ENCODE measurements at regions not wholly inside any gene's neighbourhood (a gene's known extent, or its start where the extent isn't known, plus 50 kb on each side); places are given as distances from the start of the nearest gene placed in this dataset.
"Not testable (repeated sequence)": the region's sequence is repeated elsewhere in the genome, so short reads cannot be mapped to it uniquely, and the experiment has no call there.

DNA sequence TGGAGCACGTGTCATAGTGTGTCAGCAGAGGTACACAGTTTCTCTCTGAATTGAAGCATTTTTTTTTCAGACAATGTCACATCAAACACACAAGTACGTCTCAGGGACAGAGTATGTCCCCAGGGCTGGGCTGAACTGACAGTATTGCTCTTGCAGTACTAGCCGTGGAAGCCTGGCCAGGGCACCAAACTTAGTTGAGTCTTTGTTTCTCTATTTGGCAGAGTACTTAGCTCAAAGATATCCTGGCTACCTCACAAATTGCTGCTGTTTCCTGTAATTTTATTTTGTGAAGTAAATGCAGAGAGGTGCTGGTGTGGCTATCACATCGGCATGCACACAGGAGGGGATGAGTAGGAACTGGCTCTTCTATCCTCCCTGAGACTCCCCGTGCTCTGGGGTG, 691.6 kb upstream of the HS6ST1 start:
- no peaks in the 10 kb centered on the region for H3K9me3 ChIP-seq (ENCODE audit: low read length)
- H3K36me3 ChIP-seq (ENCODE audit: insufficient read depth, low read length), result no peaks in the 10 kb centered on the region
- no peak overlapping the region for H3K9ac ChIP-seq (ENCODE audit: low read length)
- no peaks in the 10 kb centered on the region for H3K27me3 ChIP-seq (ENCODE audit: control insufficient read depth in 1 of 2, insufficient read depth in 2 of 2, low read length in 2 of 2)
- H3K27ac ChIP-seq (ENCODE audit: low read depth, low read length), result no peak overlapping the region
- no peaks in the 10 kb centered on the region for H3K4me1 ChIP-seq (ENCODE audit: insufficient read depth, low read length)
- H3K4me3 ChIP-seq (ENCODE audit: low read depth in 1 of 2, low read length in 2 of 2), result no peak overlapping the region

- H3K27me3 ChIP-seq (ENCODE audit: control insufficient read depth in 1 of 2, insufficient read depth in 2 of 2, low read length in 2 of 2), result no peaks in the 10 kb centered on the region
- H3K4me3 ChIP-seq (ENCODE audit: low read depth in 1 of 2, low read length in 2 of 2), result no peak overlapping the region
- H3K36me3 ChIP-seq (ENCODE audit: insufficient read depth, low read length), result no peaks in the 10 kb centered on the region
- no peak overlapping the region for H3K9ac ChIP-seq (ENCODE audit: low read length)
- H3K9me3 ChIP-seq (ENCODE audit: low read length), result no peaks in the 10 kb centered on the region
- H3K4me1 ChIP-seq (ENCODE audit: insufficient read depth, low read length), result no peaks in the 10 kb centered on the region
- no peak overlapping the region for H3K27ac ChIP-seq (ENCODE audit: low read depth, low read length)
Measured at GRCh38 chr2:129011466-129012061, 692.9 kb upstream of the HS6ST1 start.

GRCh38 chr2:129014432-129014831, 695.8 kb upstream of the HS6ST1 start:
- no peak overlapping the region for H3K4me3 ChIP-seq (ENCODE audit: low read depth in 1 of 2, low read length in 2 of 2)
- H3K9ac ChIP-seq (ENCODE audit: low read length), result no peak overlapping the region
- H3K27me3 ChIP-seq (ENCODE audit: control insufficient read depth in 1 of 2, insufficient read depth in 2 of 2, low read length in 2 of 2), result no peaks in the 10 kb centered on the region
- H3K9me3 ChIP-seq (ENCODE audit: low read length), result no peaks in the 10 kb centered on the region
- H3K4me1 ChIP-seq (ENCODE audit: insufficient read depth, low read length), result no peaks in the 10 kb centered on the region
- H3K36me3 ChIP-seq (ENCODE audit: insufficient read depth, low read length), result no peaks in the 10 kb centered on the region
- no peak overlapping the region for H3K27ac ChIP-seq (ENCODE audit: low read depth, low read length)

- H3K4me3 ChIP-seq (ENCODE audit: low read depth in 1 of 2, low read length in 2 of 2), result no peak overlapping the region
- H3K27ac ChIP-seq (ENCODE audit: low read depth, low read length), result no peak overlapping the region
- H3K27me3 ChIP-seq (ENCODE audit: control insufficient read depth in 1 of 2, insufficient read depth in 2 of 2, low read length in 2 of 2), result no peaks in the 10 kb centered on the region
- no peaks in the 10 kb centered on the region for H3K4me1 ChIP-seq (ENCODE audit: insufficient read depth, low read length)
- no peak overlapping the region for H3K9ac ChIP-seq (ENCODE audit: low read length)
- no peaks in the 10 kb centered on the region for H3K9me3 ChIP-seq (ENCODE audit: low read length)
- H3K36me3 ChIP-seq (ENCODE audit: insufficient read depth, low read length), result no peaks in the 10 kb centered on the region
Measured at GRCh38 chr2:129015397-129016285, 697.0 kb upstream of the HS6ST1 start.

DNA sequence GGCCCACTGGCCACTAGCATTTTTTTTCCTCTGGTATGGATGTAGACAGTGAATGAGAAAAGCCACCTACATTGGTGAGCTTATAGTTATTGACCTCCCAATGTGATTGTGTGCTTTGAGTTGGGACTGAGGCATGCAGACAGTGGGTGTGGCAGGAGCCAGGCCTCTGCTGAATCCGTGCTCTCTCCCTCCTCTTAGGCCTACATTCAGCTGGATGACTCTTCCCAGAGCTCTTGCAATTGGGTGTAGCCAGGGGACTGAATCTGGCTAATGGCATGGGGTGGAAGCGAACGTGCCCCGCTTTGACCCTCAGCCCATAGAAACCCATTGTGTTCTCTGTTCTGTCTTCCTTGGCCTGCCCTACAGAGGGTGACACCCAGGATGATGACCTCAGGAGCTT, 698.3 kb upstream of the HS6ST1 start:
- H3K9me3 ChIP-seq (ENCODE audit: low read length), result no peaks in the 10 kb centered on the region
- H3K4me3 ChIP-seq (ENCODE audit: low read depth in 1 of 2, low read length in 2 of 2), result no peak overlapping the region
- no peak overlapping the region for H3K27ac ChIP-seq (ENCODE audit: low read depth, low read length)
- no peak overlapping the region for H3K9ac ChIP-seq (ENCODE audit: low read length)
- no peaks in the 10 kb centered on the region for H3K36me3 ChIP-seq (ENCODE audit: insufficient read depth, low read length)
- no peaks in the 10 kb centered on the region for H3K4me1 ChIP-seq (ENCODE audit: insufficient read depth, low read length)
- H3K27me3 ChIP-seq (ENCODE audit: control insufficient read depth in 1 of 2, insufficient read depth in 2 of 2, low read length in 2 of 2), result no peaks in the 10 kb centered on the region

DNA sequence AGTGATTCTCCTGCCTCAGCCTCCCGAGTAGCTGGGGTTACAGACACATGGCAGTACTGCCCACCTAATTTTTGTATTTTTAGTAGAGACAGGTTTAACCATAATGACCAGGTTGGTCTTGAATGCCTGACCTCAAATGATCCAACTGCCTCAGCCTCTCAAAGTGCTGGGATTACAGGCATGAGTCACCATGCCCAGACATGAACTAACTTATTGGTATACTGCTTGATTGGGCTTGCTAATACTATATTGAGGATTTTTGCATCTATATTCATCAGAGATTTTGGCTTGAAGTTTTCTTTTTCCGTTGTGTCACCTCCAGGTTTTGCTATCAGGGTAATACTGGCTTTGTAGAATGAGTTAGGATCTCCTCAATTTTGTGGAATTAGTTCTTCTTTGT, 706.1 kb upstream of the HS6ST1 start:
- Histone ChIP-seq H3K4me1 (ENCODE audit: insufficient read depth, low read length) (no peaks in the 10 kb centered on the region), H3K9ac (ENCODE audit: low read length) (no peak overlapping the region), H3K36me3 (ENCODE audit: insufficient read depth, low read length) (no peaks in the 10 kb centered on the region), H3K4me3 (ENCODE audit: low read depth in 1 of 2, low read length in 2 of 2) (no peak overlapping the region), H3K27ac (ENCODE audit: low read depth, low read length) (no peak overlapping the region), H3K27me3 (ENCODE audit: control insufficient read depth in 1 of 2, insufficient read depth in 2 of 2, low read length in 2 of 2) (no peaks in the 10 kb centered on the region), H3K9me3 (ENCODE audit: low read length) (no peaks in the 10 kb centered on the region)

DNA sequence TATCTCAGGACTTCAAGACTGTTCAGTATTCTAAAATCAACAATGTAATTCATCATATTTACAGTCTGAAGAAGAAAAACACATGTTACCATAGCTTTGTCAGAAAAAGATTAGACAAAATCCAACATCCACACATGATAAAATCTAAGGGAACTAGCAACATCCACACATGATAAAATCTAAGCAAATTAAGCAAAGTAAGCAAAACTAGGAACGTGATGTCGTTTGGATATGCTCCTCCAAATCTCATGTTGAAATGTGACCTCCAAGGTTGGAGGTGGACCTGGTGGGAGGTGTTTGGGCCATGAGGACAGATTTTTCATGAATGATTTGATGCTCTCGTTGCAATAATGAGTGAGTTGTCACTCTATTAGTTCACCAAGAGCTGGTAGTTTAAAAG, 717.3 kb upstream of the HS6ST1 start:
- H3K9me3 ChIP-seq (ENCODE audit: low read length), result no peaks in the 10 kb centered on the region

GRCh38 chr2:129043677-129044076, 725.0 kb upstream of the HS6ST1 start:
- H3K4me1 ChIP-seq (ENCODE audit: insufficient read depth, low read length); H3K9ac ChIP-seq (ENCODE audit: low read length); H3K36me3 ChIP-seq (ENCODE audit: insufficient read depth, low read length); H3K4me3 ChIP-seq (ENCODE audit: low read depth in 1 of 2, low read length in 2 of 2); H3K27me3 ChIP-seq (ENCODE audit: control insufficient read depth in 1 of 2, insufficient read depth in 2 of 2, low read length in 2 of 2); H3K27ac ChIP-seq (ENCODE audit: low read depth, low read length); H3K9me3 ChIP-seq (ENCODE audit: low read length): not testable (repeated sequence)

More for the DNA sequence above, 717.3 kb upstream of the HS6ST1 start:
- no peaks in the 10 kb centered on the region for H3K4me1 ChIP-seq (ENCODE audit: insufficient read depth, low read length)
- no peaks in the 10 kb centered on the region for H3K27me3 ChIP-seq (ENCODE audit: control insufficient read depth in 1 of 2, insufficient read depth in 2 of 2, low read length in 2 of 2)
- no peaks in the 10 kb centered on the region for H3K36me3 ChIP-seq (ENCODE audit: insufficient read depth, low read length)
- H3K4me3 ChIP-seq (ENCODE audit: low read depth in 1 of 2, low read length in 2 of 2), result no peak overlapping the region
- H3K27ac ChIP-seq (ENCODE audit: low read depth, low read length), result no peak overlapping the region
- H3K9ac ChIP-seq (ENCODE audit: low read length), result no peak overlapping the region

- not testable (repeated sequence) for H3K9me3 ChIP-seq (ENCODE audit: low read length); H3K9ac ChIP-seq (ENCODE audit: low read length); H3K36me3 ChIP-seq (ENCODE audit: insufficient read depth, low read length); H3K27ac ChIP-seq (ENCODE audit: low read depth, low read length); H3K27me3 ChIP-seq (ENCODE audit: control insufficient read depth in 1 of 2, insufficient read depth in 2 of 2, low read length in 2 of 2); H3K4me3 ChIP-seq (ENCODE audit: low read depth in 1 of 2, low read length in 2 of 2); H3K4me1 ChIP-seq (ENCODE audit: insufficient read depth, low read length)
Measured at GRCh38 chr2:129046475-129046874, 727.8 kb upstream of the HS6ST1 start.

DNA sequence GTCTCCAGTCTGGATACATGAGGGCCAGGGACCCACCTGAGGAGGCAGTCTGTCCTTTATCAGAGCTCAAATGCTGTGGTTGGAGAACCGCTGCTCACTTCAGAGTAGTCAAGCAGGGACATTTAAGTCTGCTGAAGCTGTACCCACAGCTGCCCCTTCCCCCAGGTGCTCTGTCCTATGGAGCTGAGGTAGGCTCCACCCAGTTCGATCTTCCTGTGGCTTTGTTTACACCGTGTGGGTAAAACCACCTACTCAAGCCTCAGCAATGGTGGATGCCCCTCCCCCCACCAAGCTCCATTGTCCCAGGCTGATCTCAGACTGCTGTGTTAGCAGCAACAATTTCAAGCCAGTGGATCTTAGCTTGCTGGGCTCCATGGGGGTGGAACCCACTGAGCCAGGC, 731.4 kb upstream of the HS6ST1 start:
- H3K4me3 ChIP-seq (ENCODE audit: low read depth in 1 of 2, low read length in 2 of 2), result no peak overlapping the region
- H3K27ac ChIP-seq (ENCODE audit: low read depth, low read length), result no peak overlapping the region
- peaks cover 0 to 4% of the 10 kb centered on the region in 2 donors for H3K27me3 ChIP-seq (ENCODE audit: control insufficient read depth in 1 of 2, insufficient read depth in 2 of 2, low read length in 2 of 2)
- no peak overlapping the region for H3K9ac ChIP-seq (ENCODE audit: low read length)
- no peaks in the 10 kb centered on the region for H3K9me3 ChIP-seq (ENCODE audit: low read length)
- H3K4me1 ChIP-seq (ENCODE audit: insufficient read depth, low read length), result no peaks in the 10 kb centered on the region
- no peaks in the 10 kb centered on the region for H3K36me3 ChIP-seq (ENCODE audit: insufficient read depth, low read length)

DNA sequence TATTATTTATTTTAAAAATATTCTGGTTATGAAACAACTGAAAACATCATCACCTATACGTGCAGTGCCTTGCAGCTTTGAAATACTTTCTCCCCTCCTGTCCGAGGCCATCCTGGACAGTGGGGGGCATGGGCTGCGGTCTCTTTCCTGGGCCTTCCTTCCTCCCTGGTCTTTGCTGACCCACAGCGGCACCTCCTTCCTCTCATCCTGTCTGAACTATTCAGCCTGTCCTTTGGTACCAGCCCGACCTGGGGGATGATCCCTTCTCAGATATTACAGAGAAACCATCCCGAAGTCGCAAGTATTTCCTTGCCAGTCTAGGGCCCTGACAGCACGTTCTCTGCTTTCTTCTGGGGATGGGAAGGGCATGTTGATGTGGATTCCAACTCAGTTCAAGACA, 736.6 kb upstream of the HS6ST1 start:
- Histone ChIP-seq H3K4me3 (ENCODE audit: low read depth in 1 of 2, low read length in 2 of 2) (no peak overlapping the region), H3K9me3 (ENCODE audit: low read length) (no peaks in the 10 kb centered on the region), H3K27ac (ENCODE audit: low read depth, low read length) (no peak overlapping the region), H3K36me3 (ENCODE audit: insufficient read depth, low read length) (no peaks in the 10 kb centered on the region), H3K27me3 (ENCODE audit: control insufficient read depth in 1 of 2, insufficient read depth in 2 of 2, low read length in 2 of 2) (peaks cover 0 to 4% of the 10 kb centered on the region in 2 donors), H3K9ac (ENCODE audit: low read length) (no peak overlapping the region), H3K4me1 (ENCODE audit: insufficient read depth, low read length) (no peaks in the 10 kb centered on the region)

DNA sequence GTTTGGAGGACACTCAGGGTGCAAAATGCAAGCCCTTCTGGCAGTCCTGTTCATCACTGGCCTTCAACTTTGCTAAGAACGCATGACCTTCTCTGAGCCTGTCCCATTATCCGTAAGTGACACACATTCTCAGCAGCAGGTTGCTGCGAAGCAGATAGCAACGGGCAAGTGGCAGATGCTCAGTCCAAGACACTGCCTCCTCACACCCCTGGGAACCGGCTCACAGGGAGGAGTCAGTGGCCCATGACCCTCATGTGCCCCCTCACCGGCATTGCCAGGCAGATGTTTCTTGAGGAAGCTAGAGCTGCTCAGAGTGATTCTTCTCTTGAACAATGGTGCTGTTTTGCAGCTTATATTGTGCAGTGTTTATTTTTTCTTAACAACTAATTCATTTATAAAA, 737.2 kb upstream of the HS6ST1 start:
- Histone ChIP-seq H3K36me3 (ENCODE audit: insufficient read depth, low read length) (no peaks in the 10 kb centered on the region), H3K27me3 (ENCODE audit: control insufficient read depth in 1 of 2, insufficient read depth in 2 of 2, low read length in 2 of 2) (no peaks in the 10 kb centered on the region), H3K4me1 (ENCODE audit: insufficient read depth, low read length) (no peaks in the 10 kb centered on the region), H3K9ac (ENCODE audit: low read length) (no peak overlapping the region), H3K4me3 (ENCODE audit: low read depth in 1 of 2, low read length in 2 of 2) (no peak overlapping the region), H3K27ac (ENCODE audit: low read depth, low read length) (no peak overlapping the region), H3K9me3 (ENCODE audit: low read length) (no peaks in the 10 kb centered on the region)

Data from muscle layer of colon (tissue), 2 donors.